Liver (tissue), 8 donors: ENCODE measurements at regions not wholly inside any gene's neighbourhood (a gene's known extent, or its start where the extent isn't known, plus 50 kb on each side); places are given as distances from the start of the nearest gene placed in this dataset.

Experiments used
- DNase-seq: peaks from one replicate; pipeline ENCODE4 v3.0.0-alpha.2; 2017; ENCODE audit warnings: low spot score
- H3K27ac ChIP-seq, 2 donors: one replicate each; pipeline ENCODE4 v1.7.0; 2013; ENCODE audit warnings: inconsistent platforms in 2 of 2, low read length in 2 of 2, control low read depth in 1 of 2, low read depth in 1 of 2, mild to moderate bottlenecking in 1 of 2
- H3K27me3 ChIP-seq, 4 donors: one replicate each; pipeline versions ENCODE4 v1.6.1 to v1.7.0; 2013; ENCODE audit warnings: low read length in 3 of 4, inconsistent platforms in 1 of 4, mild to moderate bottlenecking in 1 of 4, moderate library complexity in 1 of 4; ENCODE audit not compliant: control insufficient read depth in 4 of 4, insufficient read depth in 4 of 4
- H3K36me3 ChIP-seq, 4 donors: one replicate each; pipeline versions ENCODE4 v1.6.1 to v1.7.0; 2013; ENCODE audit warnings: low read length in 3 of 4, mild to moderate bottlenecking in 3 of 4, low read depth in 1 of 4, moderate library complexity in 1 of 4; ENCODE audit not compliant: control insufficient read depth in 4 of 4, insufficient read depth in 3 of 4
- H3K4me1 ChIP-seq, 4 donors: one replicate each; pipeline versions ENCODE4 v1.6.1 to v1.7.0; 2013; ENCODE audit warnings: low read length in 3 of 4, mild to moderate bottlenecking in 3 of 4, moderate library complexity in 1 of 4; ENCODE audit not compliant: control insufficient read depth in 4 of 4, insufficient read depth in 4 of 4
- H3K4me3 ChIP-seq, 3 donors: one replicate each; pipeline versions ENCODE4 v1.6.1 to v1.7.0; 2013; ENCODE audit warnings: low read length in 3 of 3, control low read depth in 1 of 3, low read depth in 1 of 3, mild to moderate bottlenecking in 1 of 3
- H3K9ac ChIP-seq, 2 donors: one replicate each; pipeline ENCODE4 v1.7.0; 2013; ENCODE audit warnings: low read length in 2 of 2, mild to moderate bottlenecking in 2 of 2, moderate library complexity in 2 of 2, control low read depth in 1 of 2, low read depth in 1 of 2
- H3K9me3 ChIP-seq, 4 donors: one replicate each; pipeline versions ENCODE4 v1.6.1 to v1.7.0; 2013; ENCODE audit warnings: low read length in 3 of 4; ENCODE audit not compliant: control insufficient read depth in 4 of 4
- CTCF ChIP-seq: fragments of 150-350 bp; IDR thresholded peaks from 2 replicates; pipeline ENCODE4 v1.5.1; 2017; ENCODE audit warnings: improper control_type of control experiment, low read depth, low read length; ENCODE audit not compliant: missing input control
- EGR1 ChIP-seq, 2 donors: IDR thresholded peaks; 2 replicates each; pipeline ENCODE4 v1.6.1; 2016 to 2018; ENCODE audit warnings: antibody characterized with exemption in 2 of 2, low read depth in 2 of 2
- FOXA1 ChIP-seq: IDR thresholded peaks from 2 replicates; pipeline ENCODE4 v1.6.1; 2016; ENCODE audit warnings: antibody characterized with exemption
- FOXA2 ChIP-seq: IDR thresholded peaks from 2 replicates; pipeline ENCODE4 v1.6.1; 2016; ENCODE audit warnings: antibody characterized with exemption
- JUND ChIP-seq, 2 donors: IDR thresholded peaks; 2 replicates each; pipeline ENCODE4 v1.6.1; 2016; ENCODE audit warnings: antibody characterized with exemption in 2 of 2
- NR2F2 ChIP-seq: IDR thresholded peaks from 2 replicates; pipeline ENCODE4 v1.6.1; 2016; ENCODE audit warnings: antibody characterized with exemption
- RAD21 ChIP-seq, 2 donors: IDR thresholded peaks; 2 replicates each; pipeline ENCODE4 v1.6.1; 2016; ENCODE audit warnings: antibody characterized with exemption in 2 of 2, mild to moderate bottlenecking in 2 of 2
- REST ChIP-seq: IDR thresholded peaks from 2 replicates; pipeline ENCODE4 v1.6.1; 2016; ENCODE audit warnings: antibody characterized with exemption, mild to moderate bottlenecking
- RXRA ChIP-seq, 2 donors: IDR thresholded peaks; 2 replicates each; pipeline ENCODE4 v1.6.1; 2017 to 2018; ENCODE audit warnings: antibody characterized with exemption in 2 of 2, mild to moderate bottlenecking in 1 of 2
- SP1 ChIP-seq: IDR thresholded peaks from 2 replicates; pipeline ENCODE4 v1.6.1; 2018; ENCODE audit warnings: antibody characterized with exemption, mild to moderate bottlenecking
- TAF1 ChIP-seq: conservative IDR thresholded peaks from 2 replicates; pipeline ENCODE4 v1.6.1; 2016; ENCODE audit warnings: antibody characterized with exemption, mild to moderate bottlenecking
- YY1 ChIP-seq: IDR thresholded peaks from 2 replicates; pipeline ENCODE4 v1.6.1; 2016; ENCODE audit warnings: antibody characterized with exemption, mild to moderate bottlenecking
- ZBTB33 ChIP-seq: IDR thresholded peaks from 2 replicates; pipeline ENCODE4 v1.6.1; 2016; ENCODE audit warnings: antibody characterized with exemption
- WGBS: extraction: QIAGEN DNeasy Blood & Tissue Kit; methylation state at CpG from one replicate; pipeline ENCODE4 v1.1.7; 2013; 5-methylcytosine and 5-hydroxymethylcytosine counted together
- TF ChIP-seq, protein P1 (sequence below): IDR thresholded peaks from 2 replicates; pipeline ENCODE4 v1.6.1; 2016; ENCODE audit warnings: antibody characterized with exemption
- TF ChIP-seq, protein P2 (sequence below): IDR thresholded peaks from 2 replicates; pipeline ENCODE4 v1.6.1; 2016; ENCODE audit warnings: antibody characterized with exemption
- donor health status: healthy.
- donor health status: healthy.
- donor health status: healthy.
- donor health status: healthy.
- donor health status: healthy.

GRCh38 chr11:134464981-134465730 is 53.1 kb upstream of the B3GAT1 start:
- H3K4me3 ChIP-seq, result no peak overlapping the region
- DNase-seq, result no peak
- WGBS, result 86% methylated on average over 13 of the region's 13 CpGs
- no peak overlapping the region for H3K9ac ChIP-seq
- no peaks in the 10 kb centered on the region for H3K9me3 ChIP-seq
- TF ChIP-seq EGR1 (IDR thresholded peaks at IDR 0.05; ENCODE audit: low read depth in 2 of 2), result no peak
- no peak for TF ChIP-seq TAF1
- no peak for TF ChIP-seq RAD21 (IDR thresholded peaks at IDR 0.05)
- TF ChIP-seq SP1, result no peak
- no peak for TF ChIP-seq REST
- no peak for TF ChIP-seq CTCF
- TF ChIP-seq, protein P1, sequence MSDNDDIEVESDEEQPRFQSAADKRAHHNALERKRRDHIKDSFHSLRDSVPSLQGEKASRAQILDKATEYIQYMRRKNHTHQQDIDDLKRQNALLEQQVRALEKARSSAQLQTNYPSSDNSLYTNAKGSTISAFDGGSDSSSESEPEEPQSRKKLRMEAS, result no peak
- TF ChIP-seq NR2F2, result no peak
- TF ChIP-seq YY1, result no peak
- TF ChIP-seq, protein P2, sequence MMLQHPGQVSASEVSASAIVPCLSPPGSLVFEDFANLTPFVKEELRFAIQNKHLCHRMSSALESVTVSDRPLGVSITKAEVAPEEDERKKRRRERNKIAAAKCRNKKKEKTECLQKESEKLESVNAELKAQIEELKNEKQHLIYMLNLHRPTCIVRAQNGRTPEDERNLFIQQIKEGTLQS, result no peak
- no peak for TF ChIP-seq ZBTB33
- TF ChIP-seq FOXA1, result no peak
- TF ChIP-seq JUND (IDR thresholded peaks at IDR 0.05), result no peak
- TF ChIP-seq FOXA2, result no peak
- TF ChIP-seq RXRA (IDR thresholded peaks at IDR 0.05), result no peak
- H3K4me1 ChIP-seq, result peaks cover 5 to 22% (median 15%) of the 10 kb centered on the region in 4 donors
- H3K36me3 ChIP-seq, result no peaks in the 10 kb centered on the region
- no peak overlapping the region for H3K27ac ChIP-seq
- no peaks in the 10 kb centered on the region for H3K27me3 ChIP-seq

DNA sequence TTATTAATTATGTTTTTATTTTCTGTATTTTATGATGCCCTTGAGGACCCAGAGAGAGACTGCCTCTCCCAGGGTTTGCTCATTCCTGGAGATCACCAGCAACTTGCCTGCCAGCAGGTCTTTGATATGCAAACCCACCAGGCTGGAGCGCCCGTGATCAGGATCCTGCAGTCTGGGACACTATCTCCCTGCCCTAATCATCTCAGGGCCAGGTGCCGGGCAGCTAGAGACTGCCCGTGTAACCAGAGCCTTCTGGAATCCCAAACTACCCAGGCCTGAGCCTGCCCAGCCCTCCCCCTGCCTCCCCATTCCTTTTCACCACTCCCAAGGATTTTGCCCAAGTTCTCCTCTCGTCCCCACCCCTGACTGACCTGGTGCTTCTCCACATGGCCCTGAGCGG is 52.2 kb upstream of the B3GAT1 start:
- WGBS, result 80% methylated on average over 6 of the region's 6 CpGs
- Histone ChIP-seq H3K36me3 (no peaks in the 10 kb centered on the region), H3K27ac (no peak overlapping the region), H3K9ac (no peak overlapping the region), H3K4me1 (peaks cover 5 to 22% (median 15%) of the 10 kb centered on the region in 4 donors), H3K27me3 (no peaks in the 10 kb centered on the region), H3K4me3 (no peak overlapping the region), H3K9me3 (no peaks in the 10 kb centered on the region)
- TF ChIP-seq FOXA2, result no peak
- TF ChIP-seq SP1, result no peak
- TF ChIP-seq, protein P2, result no peak
- no peak for DNase-seq
